ENCODE measurements at regions not wholly inside any gene's neighbourhood (a gene's known extent, or its start where the extent isn't known, plus 50 kb on each side); places are given as distances from the start of the nearest gene placed in this dataset.

DNA sequence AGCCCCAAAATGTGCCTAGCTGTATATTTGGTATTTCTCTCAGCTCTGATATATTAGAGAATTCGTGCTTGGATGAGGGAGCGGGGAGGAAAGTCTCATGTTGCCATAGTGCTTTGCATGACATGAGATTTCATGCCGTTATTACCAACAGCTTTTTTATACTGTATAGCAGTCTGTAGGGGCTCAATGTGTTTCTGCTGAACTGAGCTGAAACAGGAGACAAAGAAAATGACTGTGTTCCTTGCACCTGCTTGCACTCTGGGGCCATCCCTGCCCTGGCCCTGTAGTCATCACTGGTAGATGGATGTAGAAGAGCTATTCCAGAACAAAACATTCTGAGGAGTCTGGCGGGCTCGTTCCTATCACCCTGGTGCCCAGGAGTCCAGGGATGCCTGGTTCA is 128.0 kb upstream of the SASH1 start:
- Histone ChIP-seq H3K9me3 (replicated peaks in 1 of 2; ENCODE audit: control insufficient read depth in 1 of 2, insufficient read depth in 1 of 2, low read length in 2 of 2) (no peaks in the 10 kb centered on the region), H3K4me3 (replicated peaks in 1 of 3; ENCODE audit: low read depth in 2 of 3, low read length in 3 of 3) (no peak overlapping the region), H3K4me1 (ENCODE audit: control insufficient read depth in 1 of 2, insufficient read depth in 2 of 2, low read length in 2 of 2) (no peaks in the 10 kb centered on the region), H3K9ac (ENCODE audit: insufficient read depth, low read length, poor library complexity, severe bottlenecking) (no peak overlapping the region), H2AFZ (ENCODE audit: insufficient read depth, low read depth, low read length, poor library complexity, severe bottlenecking) (no peak overlapping the region), H4K20me1 (ENCODE audit: insufficient read depth, low read length) (no peaks in the 10 kb centered on the region), H3K27me3 (ENCODE audit: control insufficient read depth in 2 of 2, insufficient read depth in 2 of 2, low read length in 2 of 2) (peaks cover 2 to 15% of the 10 kb centered on the region in 2 donors), H3K4me2 (replicated peaks; ENCODE audit: extremely low read depth, low read length, poor library complexity, severe bottlenecking) (no peak overlapping the region), H3K79me2 (ENCODE audit: insufficient read depth, low read length) (no peaks in the 10 kb centered on the region), H3K36me3 (replicated peaks in 1 of 2; ENCODE audit: control insufficient read depth in 1 of 2, insufficient read depth in 2 of 2, low read length in 2 of 2) (no peaks in the 10 kb centered on the region), H3K27ac (ENCODE audit: low read depth in 1 of 2, low read length in 2 of 2) (no peak overlapping the region)
- Mint-ChIP-seq H3K27me3 (ENCODE audit: low read depth in 3 of 3) (peaks cover 5 to 43% (median 24%) of the 10 kb centered on the region in 3 donors), H3K9me3 (no peaks in the 10 kb centered on the region), H3K4me1 (no peaks in the 10 kb centered on the region), H3K4me3 (no peak overlapping the region), H3K36me3 (no peaks in the 10 kb centered on the region), H3K27ac (no peak overlapping the region)
- TF ChIP-seq, protein P1, sequence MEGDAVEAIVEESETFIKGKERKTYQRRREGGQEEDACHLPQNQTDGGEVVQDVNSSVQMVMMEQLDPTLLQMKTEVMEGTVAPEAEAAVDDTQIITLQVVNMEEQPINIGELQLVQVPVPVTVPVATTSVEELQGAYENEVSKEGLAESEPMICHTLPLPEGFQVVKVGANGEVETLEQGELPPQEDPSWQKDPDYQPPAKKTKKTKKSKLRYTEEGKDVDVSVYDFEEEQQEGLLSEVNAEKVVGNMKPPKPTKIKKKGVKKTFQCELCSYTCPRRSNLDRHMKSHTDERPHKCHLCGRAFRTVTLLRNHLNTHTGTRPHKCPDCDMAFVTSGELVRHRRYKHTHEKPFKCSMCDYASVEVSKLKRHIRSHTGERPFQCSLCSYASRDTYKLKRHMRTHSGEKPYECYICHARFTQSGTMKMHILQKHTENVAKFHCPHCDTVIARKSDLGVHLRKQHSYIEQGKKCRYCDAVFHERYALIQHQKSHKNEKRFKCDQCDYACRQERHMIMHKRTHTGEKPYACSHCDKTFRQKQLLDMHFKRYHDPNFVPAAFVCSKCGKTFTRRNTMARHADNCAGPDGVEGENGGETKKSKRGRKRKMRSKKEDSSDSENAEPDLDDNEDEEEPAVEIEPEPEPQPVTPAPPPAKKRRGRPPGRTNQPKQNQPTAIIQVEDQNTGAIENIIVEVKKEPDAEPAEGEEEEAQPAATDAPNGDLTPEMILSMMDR (IDR thresholded peaks at IDR 0.05): no peak
- DNase-seq: no peak
- intact Hi-C loops (cut with micrococcal nuclease): no loop called here
- WGBS (ENCODE audit: insufficient coverage): 87% methylated on average over 3 of the region's 5 CpGs

DNA sequence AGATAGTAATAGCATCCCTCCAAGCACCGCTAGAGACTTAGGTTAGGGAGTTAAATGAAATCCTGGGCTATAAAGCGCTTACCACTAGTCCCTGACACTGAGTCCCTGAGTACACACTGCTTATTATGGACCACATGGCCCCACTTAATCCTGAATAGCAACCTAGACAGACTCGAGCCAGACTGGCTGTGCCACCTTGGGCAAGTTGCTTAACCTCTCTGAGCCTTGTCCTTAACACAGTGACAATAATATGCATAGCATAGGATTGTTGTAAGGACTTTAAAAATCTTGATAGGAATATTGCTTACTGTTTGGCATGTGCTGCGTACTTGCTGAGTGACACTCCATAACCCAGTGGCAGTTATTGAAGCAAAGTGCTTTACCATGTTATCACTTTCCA is 125.6 kb upstream of the SASH1 start:
- Histone ChIP-seq H3K27ac (ENCODE audit: low read depth in 1 of 2, low read length in 2 of 2) (no peak overlapping the region), H3K27me3 (ENCODE audit: control insufficient read depth in 2 of 2, insufficient read depth in 2 of 2, low read length in 2 of 2) (peaks cover 2 to 16% of the 10 kb centered on the region in 2 donors), H2AFZ (ENCODE audit: insufficient read depth, low read depth, low read length, poor library complexity, severe bottlenecking) (no peak overlapping the region), H3K36me3 (replicated peaks in 1 of 2; ENCODE audit: control insufficient read depth in 1 of 2, insufficient read depth in 2 of 2, low read length in 2 of 2) (no peaks in the 10 kb centered on the region), H3K9ac (ENCODE audit: insufficient read depth, low read length, poor library complexity, severe bottlenecking) (no peak overlapping the region), H3K9me3 (replicated peaks in 1 of 2; ENCODE audit: control insufficient read depth in 1 of 2, insufficient read depth in 1 of 2, low read length in 2 of 2) (no peaks in the 10 kb centered on the region), H4K20me1 (ENCODE audit: insufficient read depth, low read length) (no peaks in the 10 kb centered on the region), H3K4me3 (replicated peaks in 1 of 3; ENCODE audit: low read depth in 2 of 3, low read length in 3 of 3) (no peak overlapping the region), H3K4me2 (replicated peaks; ENCODE audit: extremely low read depth, low read length, poor library complexity, severe bottlenecking) (no peak overlapping the region), H3K4me1 (ENCODE audit: control insufficient read depth in 1 of 2, insufficient read depth in 2 of 2, low read length in 2 of 2) (no peaks in the 10 kb centered on the region), H3K79me2 (ENCODE audit: insufficient read depth, low read length) (no peaks in the 10 kb centered on the region)
- Mint-ChIP-seq H3K4me3 (no peak overlapping the region), H3K9me3 (peaks cover 0 to 2% (median 0%) of the 10 kb centered on the region in 7 donors), H3K36me3 (no peaks in the 10 kb centered on the region), H3K4me1 (no peaks in the 10 kb centered on the region), H3K27me3 (ENCODE audit: low read depth in 3 of 3) (peaks cover 13 to 36% (median 18%) of the 10 kb centered on the region in 3 donors), H3K27ac (no peak overlapping the region)
- intact Hi-C loops (cut with micrococcal nuclease): no loop called here
- TF ChIP-seq, protein P1 (IDR thresholded peaks at IDR 0.05): no peak
- WGBS (ENCODE audit: insufficient coverage): no CpG with 5 or more reads among the region's 4 CpGs
- DNase-seq: no peak
